HepG2 (cell line): ENCODE measurements at regions not wholly inside any gene's neighbourhood (a gene's known extent, or its start where the extent isn't known, plus 50 kb on each side); places are given as distances from the start of the nearest gene placed in this dataset.

Source experiments
- CREM ChIP-seq, 2 experiments: sonication (generic) in 1 of 2; formaldehyde crosslinking in 1 of 2; IDR thresholded peaks; 2 replicates each; pipeline versions ENCODE4 v1.4.0 to v1.6.1; 2016 to 2020; ENCODE audit warnings: antibody characterized with exemption in 1 of 2, mild to moderate bottlenecking in 1 of 2, missing genetic modification reagents in 1 of 2
- CTCF ChIP-seq: sonication (generic); formaldehyde crosslinking; IDR thresholded peaks from 2 replicates; pipeline ENCODE4 v1.5.0; 2020; ENCODE audit warnings: mild to moderate bottlenecking, missing genetic modification reagents, moderate library complexity
- FOXA3 ChIP-seq: IDR thresholded peaks from 2 replicates; pipeline ENCODE4 v1.6.1; 2016; ENCODE audit warnings: missing genetic modification reagents, missing compliant biosample characterization
- GATAD2A ChIP-seq: IDR thresholded peaks from 2 replicates; pipeline ENCODE4 v1.6.1; 2016
- HMG20A ChIP-seq: IDR thresholded peaks from 2 replicates; pipeline ENCODE4 v1.6.1; 2016; ENCODE audit warnings: borderline replicate concordance
- MIXL1 ChIP-seq: IDR thresholded peaks from 2 replicates; pipeline ENCODE4 v1.6.1; 2016
- PHF20 ChIP-seq: sonication (generic); formaldehyde crosslinking; IDR thresholded peaks from 2 replicates; pipeline ENCODE4 v1.5.0; 2020; ENCODE audit warnings: mild to moderate bottlenecking, missing genetic modification reagents
- SNAPC2 ChIP-seq: sonication (generic); formaldehyde crosslinking; IDR thresholded peaks from 2 replicates; pipeline ENCODE4 v1.8.1; 2022; ENCODE audit warnings: mild to moderate bottlenecking, missing genetic modification reagents
- YEATS2 ChIP-seq: sonication (generic); formaldehyde crosslinking; IDR thresholded peaks from 2 replicates; pipeline ENCODE4 v1.4.0; 2020; ENCODE audit warnings: missing genetic modification reagents, borderline replicate concordance
- ZMYM4 ChIP-seq: sonication (generic); formaldehyde crosslinking; IDR thresholded peaks from 2 replicates; pipeline ENCODE4 v1.8.1; 2023; ENCODE audit warnings: mild to moderate bottlenecking, missing genetic modification reagents
- ZNF10 ChIP-seq: sonication (generic); formaldehyde crosslinking; IDR thresholded peaks from 2 replicates; pipeline ENCODE4 v1.4.0; 2020; ENCODE audit warnings: mild to moderate bottlenecking, low read depth, missing genetic modification reagents, borderline replicate concordance
- ZNF3 ChIP-seq: IDR thresholded peaks from 2 replicates; pipeline ENCODE4 v1.7.0; 2017; ENCODE audit warnings: inconsistent platforms
- ZNF362 ChIP-seq: sonication (generic); formaldehyde crosslinking; IDR thresholded peaks from 2 replicates; pipeline ENCODE4 v1.4.0; 2020; ENCODE audit warnings: missing genetic modification reagents, mild to moderate bottlenecking, borderline replicate concordance
- ZSCAN20 ChIP-seq: sonication (generic); formaldehyde crosslinking; IDR thresholded peaks from 2 replicates; pipeline ENCODE4 v1.4.0; 2020; ENCODE audit warnings: missing genetic modification reagents, mild to moderate bottlenecking, borderline replicate concordance
- TF ChIP-seq, protein P1 (sequence below), 2 experiments: fragments of 450-650 bp in 1 of 2; sonication (generic) in 1 of 2; formaldehyde crosslinking; IDR thresholded peaks; 2 replicates each; pipeline versions ENCODE4 v1.5.0 to v1.8.0; 2020 to 2022; ENCODE audit warnings: mild to moderate bottlenecking in 1 of 2, missing genetic modification reagents in 1 of 2
- TF ChIP-seq, protein P2 (sequence below): sonication (generic); formaldehyde crosslinking; IDR thresholded peaks from 2 replicates; pipeline ENCODE4 v1.8.1; 2023; ENCODE audit warnings: mild to moderate bottlenecking, missing genetic modification reagents
- TF ChIP-seq, protein P3 (sequence below): sonication (generic); formaldehyde crosslinking; IDR thresholded peaks from 2 replicates; pipeline ENCODE4 v1.4.0; 2020; ENCODE audit warnings: missing genetic modification reagents
- TF ChIP-seq, protein P4 (sequence below): sonication (generic); formaldehyde crosslinking; IDR thresholded peaks from 2 replicates; pipeline ENCODE4 v1.4.0; 2020; ENCODE audit warnings: missing genetic modification reagents

- TF ChIP-seq, protein P1, sequence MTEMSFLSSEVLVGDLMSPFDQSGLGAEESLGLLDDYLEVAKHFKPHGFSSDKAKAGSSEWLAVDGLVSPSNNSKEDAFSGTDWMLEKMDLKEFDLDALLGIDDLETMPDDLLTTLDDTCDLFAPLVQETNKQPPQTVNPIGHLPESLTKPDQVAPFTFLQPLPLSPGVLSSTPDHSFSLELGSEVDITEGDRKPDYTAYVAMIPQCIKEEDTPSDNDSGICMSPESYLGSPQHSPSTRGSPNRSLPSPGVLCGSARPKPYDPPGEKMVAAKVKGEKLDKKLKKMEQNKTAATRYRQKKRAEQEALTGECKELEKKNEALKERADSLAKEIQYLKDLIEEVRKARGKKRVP (CRISPR knock-in tag; IDR thresholded peaks at IDR 0.05), result no peak
- TF ChIP-seq HMG20A (peak; percentile 11; the same call in 1 of the 2 replicates), MIXL1 (CRISPR knock-in tag) (peak; percentile 85), ZNF3 (CRISPR knock-in tag) (no peak), CREM (IDR thresholded peaks at IDR 0.05) (peak; percentile 58; the same call in 1 of the 2 replicates), CREM (CRISPR knock-in tag; IDR thresholded peaks at IDR 0.05) (no peak), ZMYM4 (CRISPR knock-in tag) (0 out of 2 replicates have a peak, but pooled peaks have one; percentile 62), ZSCAN20 (0 out of 2 replicates have a peak, but pooled peaks have one; percentile 33), ZNF362 (peak; percentile 16; the same call in 1 of the 2 replicates), PHF20 (CRISPR knock-in tag) (no peak), CTCF (CRISPR knock-in tag) (no peak), YEATS2 (no peak; the same call in 1 of the 2 replicates), GATAD2A (CRISPR knock-in tag) (peak; percentile 74), ZNF10 (CRISPR knock-in tag) (no peak), FOXA3 (CRISPR knock-in tag) (peak; percentile 37; the same call in 1 of the 2 replicates), SNAPC2 (no peak)
- TF ChIP-seq, protein P2, sequence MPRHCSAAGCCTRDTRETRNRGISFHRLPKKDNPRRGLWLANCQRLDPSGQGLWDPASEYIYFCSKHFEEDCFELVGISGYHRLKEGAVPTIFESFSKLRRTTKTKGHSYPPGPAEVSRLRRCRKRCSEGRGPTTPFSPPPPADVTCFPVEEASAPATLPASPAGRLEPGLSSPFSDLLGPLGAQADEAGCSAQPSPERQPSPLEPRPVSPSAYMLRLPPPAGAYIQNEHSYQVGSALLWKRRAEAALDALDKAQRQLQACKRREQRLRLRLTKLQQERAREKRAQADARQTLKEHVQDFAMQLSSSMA (CRISPR knock-in tag), result peak; percentile 57; the same call in 1 of the 2 replicates
- TF ChIP-seq, protein P3, sequence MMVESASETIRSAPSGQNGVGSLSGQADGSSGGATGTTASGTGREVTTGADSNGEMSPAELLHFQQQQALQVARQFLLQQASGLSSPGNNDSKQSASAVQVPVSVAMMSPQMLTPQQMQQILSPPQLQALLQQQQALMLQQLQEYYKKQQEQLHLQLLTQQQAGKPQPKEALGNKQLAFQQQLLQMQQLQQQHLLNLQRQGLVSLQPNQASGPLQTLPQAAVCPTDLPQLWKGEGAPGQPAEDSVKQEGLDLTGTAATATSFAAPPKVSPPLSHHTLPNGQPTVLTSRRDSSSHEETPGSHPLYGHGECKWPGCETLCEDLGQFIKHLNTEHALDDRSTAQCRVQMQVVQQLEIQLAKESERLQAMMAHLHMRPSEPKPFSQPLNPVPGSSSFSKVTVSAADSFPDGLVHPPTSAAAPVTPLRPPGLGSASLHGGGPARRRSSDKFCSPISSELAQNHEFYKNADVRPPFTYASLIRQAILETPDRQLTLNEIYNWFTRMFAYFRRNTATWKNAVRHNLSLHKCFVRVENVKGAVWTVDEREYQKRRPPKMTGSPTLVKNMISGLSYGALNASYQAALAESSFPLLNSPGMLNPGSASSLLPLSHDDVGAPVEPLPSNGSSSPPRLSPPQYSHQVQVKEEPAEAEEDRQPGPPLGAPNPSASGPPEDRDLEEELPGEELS, result peak; percentile 87
- TF ChIP-seq, protein P4, sequence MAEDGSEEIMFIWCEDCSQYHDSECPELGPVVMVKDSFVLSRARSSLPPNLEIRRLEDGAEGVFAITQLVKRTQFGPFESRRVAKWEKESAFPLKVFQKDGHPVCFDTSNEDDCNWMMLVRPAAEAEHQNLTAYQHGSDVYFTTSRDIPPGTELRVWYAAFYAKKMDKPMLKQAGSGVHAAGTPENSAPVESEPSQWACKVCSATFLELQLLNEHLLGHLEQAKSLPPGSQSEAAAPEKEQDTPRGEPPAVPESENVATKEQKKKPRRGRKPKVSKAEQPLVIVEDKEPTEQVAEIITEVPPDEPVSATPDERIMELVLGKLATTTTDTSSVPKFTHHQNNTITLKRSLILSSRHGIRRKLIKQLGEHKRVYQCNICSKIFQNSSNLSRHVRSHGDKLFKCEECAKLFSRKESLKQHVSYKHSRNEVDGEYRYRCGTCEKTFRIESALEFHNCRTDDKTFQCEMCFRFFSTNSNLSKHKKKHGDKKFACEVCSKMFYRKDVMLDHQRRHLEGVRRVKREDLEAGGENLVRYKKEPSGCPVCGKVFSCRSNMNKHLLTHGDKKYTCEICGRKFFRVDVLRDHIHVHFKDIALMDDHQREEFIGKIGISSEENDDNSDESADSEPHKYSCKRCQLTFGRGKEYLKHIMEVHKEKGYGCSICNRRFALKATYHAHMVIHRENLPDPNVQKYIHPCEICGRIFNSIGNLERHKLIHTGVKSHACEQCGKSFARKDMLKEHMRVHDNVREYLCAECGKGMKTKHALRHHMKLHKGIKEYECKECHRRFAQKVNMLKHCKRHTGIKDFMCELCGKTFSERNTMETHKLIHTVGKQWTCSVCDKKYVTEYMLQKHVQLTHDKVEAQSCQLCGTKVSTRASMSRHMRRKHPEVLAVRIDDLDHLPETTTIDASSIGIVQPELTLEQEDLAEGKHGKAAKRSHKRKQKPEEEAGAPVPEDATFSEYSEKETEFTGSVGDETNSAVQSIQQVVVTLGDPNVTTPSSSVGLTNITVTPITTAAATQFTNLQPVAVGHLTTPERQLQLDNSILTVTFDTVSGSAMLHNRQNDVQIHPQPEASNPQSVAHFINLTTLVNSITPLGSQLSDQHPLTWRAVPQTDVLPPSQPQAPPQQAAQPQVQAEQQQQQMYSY (CRISPR knock-in tag), result peak; percentile 56; the same call in 1 of the 2 replicates
These were observed 64.2 kb upstream of the SELENOP start (continued) for GRCh38 chr5:42875785-42876374.
